ENCODE measurements at regions not wholly inside any gene's neighbourhood (a gene's known extent, or its start where the extent isn't known, plus 50 kb on each side); places are given as distances from the start of the nearest gene placed in this dataset.

DNA sequence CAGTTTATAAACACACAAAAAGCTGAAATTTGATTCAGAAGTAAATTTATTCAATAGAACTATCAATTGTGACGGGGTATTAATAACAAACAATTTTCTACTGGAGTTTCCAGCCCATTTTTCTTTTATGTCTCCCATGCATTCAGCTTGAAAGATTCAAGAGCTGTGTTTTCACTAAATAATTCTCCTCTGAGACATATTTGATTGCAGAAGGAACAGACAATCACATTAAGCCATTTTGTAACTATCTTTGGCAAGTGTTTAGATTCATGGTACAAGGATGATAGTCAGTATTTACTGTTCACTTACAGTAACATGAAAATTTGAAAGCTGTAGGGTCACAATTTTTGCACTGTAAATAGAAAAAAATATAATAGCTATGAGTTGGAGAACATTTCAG is 198.4 kb upstream of the TACR3 start:
- intact Hi-C loops (cut with micrococcal nuclease) = no loop called here
- no peak overlapping the region for H3K4me3 Mint-ChIP-seq
- no peak for DNase-seq (ENCODE audit: low spot score)
- H3K27ac Mint-ChIP-seq = no peak overlapping the region
- H3K27me3 Mint-ChIP-seq (ENCODE audit: insufficient read depth) = no peaks in the 10 kb centered on the region
- H3K4me1 Mint-ChIP-seq (ENCODE audit: low read depth) = no peaks in the 10 kb centered on the region
- H3K9me3 Mint-ChIP-seq = no peaks in the 10 kb centered on the region
- no peaks in the 10 kb centered on the region for H3K36me3 Mint-ChIP-seq (ENCODE audit: low read depth)

DNA sequence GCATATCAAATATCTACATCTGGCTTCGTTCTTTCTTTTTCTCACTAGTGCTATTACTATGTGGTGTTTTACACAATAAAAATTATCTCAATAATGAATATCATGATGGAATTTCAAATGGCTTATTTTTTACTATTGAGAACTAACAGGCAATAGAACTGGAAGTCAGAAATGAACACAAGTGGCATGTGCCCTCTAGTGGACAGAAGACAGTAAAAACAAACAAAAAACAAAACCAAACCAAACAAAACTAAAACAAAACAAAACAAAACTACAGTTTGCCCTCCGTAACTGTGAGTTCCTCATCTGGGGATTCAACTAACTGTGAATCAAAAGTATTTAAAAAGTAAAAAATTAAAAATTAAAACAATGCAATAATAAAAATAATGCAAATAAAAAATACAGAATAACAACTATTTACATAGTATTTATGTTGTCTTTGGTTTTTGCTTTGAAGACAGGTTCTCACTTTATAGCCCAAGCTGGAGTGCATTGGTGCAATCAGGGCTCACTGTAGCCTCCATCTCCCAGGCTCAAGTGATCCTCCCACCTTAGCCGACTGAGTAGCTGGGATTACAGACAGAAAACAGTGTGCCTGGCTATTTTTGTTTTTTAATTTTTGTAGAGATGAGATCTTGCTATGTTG is 195.6 kb upstream of the TACR3 start:
- DNase-seq (ENCODE audit: low spot score) = no peak
- Mint-ChIP-seq H3K36me3 (ENCODE audit: low read depth) (no peaks in the 10 kb centered on the region), H3K27me3 (ENCODE audit: insufficient read depth) (no peaks in the 10 kb centered on the region), H3K27ac (no peak overlapping the region), H3K9me3 (no peaks in the 10 kb centered on the region), H3K4me3 (no peak overlapping the region), H3K4me1 (ENCODE audit: low read depth) (no peaks in the 10 kb centered on the region)
- intact Hi-C loops (cut with micrococcal nuclease) = no loop called here

DNA sequence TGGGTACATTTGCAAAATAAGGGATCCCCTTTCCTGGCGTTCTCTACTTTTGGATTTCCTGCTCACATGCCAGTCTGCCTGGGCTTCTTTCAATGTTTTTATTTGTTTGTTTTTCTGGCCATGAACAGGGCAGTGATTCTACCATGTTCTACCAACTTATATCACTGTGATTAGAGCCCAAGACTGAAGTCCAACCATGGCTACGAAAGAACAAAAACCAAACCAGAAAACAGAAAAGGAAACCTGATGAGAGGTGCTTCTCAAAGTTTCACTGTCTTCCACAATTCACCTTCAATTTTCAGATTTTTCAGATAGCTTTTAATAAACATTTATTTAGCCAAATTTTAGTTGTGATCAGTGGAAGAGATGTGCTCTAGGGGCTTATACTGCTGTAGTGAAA is 187.6 kb upstream of the TACR3 start:
- no peaks in the 10 kb centered on the region for H3K27me3 Mint-ChIP-seq (ENCODE audit: insufficient read depth)
- H3K4me3 Mint-ChIP-seq = no peak overlapping the region
- H3K9me3 Mint-ChIP-seq = no peaks in the 10 kb centered on the region
- DNase-seq (ENCODE audit: low spot score) = no peak
- intact Hi-C loops (cut with micrococcal nuclease) = no loop called here
- H3K36me3 Mint-ChIP-seq (ENCODE audit: low read depth) = no peaks in the 10 kb centered on the region
- no peaks in the 10 kb centered on the region for H3K4me1 Mint-ChIP-seq (ENCODE audit: low read depth)
- H3K27ac Mint-ChIP-seq = no peak overlapping the region

DNA sequence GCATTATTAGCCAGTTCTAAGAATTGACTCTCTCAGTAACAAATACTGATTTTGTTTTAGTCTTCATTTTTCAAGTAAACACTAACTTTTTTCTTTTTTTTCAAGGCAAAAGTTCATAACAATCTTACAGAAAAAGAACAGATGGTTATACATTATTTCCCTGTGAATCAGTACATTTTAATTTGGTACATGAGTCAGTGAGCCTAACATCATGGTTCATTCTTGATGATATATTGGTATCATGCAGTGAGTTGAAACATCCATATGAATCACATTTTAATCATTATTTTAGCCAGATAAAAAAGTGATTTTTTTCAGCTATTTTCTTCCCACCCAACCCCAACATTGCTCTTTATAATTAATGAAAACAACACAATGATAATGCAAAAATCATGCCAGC is 184.3 kb upstream of the TACR3 start:
- Mint-ChIP-seq H3K36me3 (ENCODE audit: low read depth) (no peaks in the 10 kb centered on the region), H3K27me3 (ENCODE audit: insufficient read depth) (no peaks in the 10 kb centered on the region), H3K4me1 (ENCODE audit: low read depth) (no peaks in the 10 kb centered on the region), H3K4me3 (no peak overlapping the region), H3K27ac (no peak overlapping the region), H3K9me3 (no peaks in the 10 kb centered on the region)
- intact Hi-C loops (cut with micrococcal nuclease) = no loop called here
- DNase-seq (ENCODE audit: low spot score) = no peak

DNA sequence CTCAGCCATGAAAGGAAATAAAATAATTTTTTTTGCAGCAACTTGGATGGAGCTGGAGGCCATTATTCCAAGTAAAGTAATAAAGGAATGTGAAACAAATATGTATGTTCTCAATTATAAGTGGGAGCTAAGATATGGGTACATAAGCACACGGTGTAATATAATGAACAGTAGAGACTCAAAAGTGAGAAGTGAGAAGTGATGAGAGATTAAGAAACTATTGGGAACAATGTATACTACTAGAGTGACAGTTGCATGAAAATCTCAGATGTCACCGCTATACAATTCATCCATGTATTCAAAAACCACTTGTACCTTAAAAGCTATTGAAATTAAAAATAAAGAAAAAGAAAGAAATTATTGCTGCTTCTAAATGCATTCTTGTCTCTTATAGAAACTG is 182.9 kb upstream of the TACR3 start:
- intact Hi-C loops (cut with micrococcal nuclease) = no loop called here
- H3K27me3 Mint-ChIP-seq (ENCODE audit: insufficient read depth) = no peaks in the 10 kb centered on the region

DNA sequence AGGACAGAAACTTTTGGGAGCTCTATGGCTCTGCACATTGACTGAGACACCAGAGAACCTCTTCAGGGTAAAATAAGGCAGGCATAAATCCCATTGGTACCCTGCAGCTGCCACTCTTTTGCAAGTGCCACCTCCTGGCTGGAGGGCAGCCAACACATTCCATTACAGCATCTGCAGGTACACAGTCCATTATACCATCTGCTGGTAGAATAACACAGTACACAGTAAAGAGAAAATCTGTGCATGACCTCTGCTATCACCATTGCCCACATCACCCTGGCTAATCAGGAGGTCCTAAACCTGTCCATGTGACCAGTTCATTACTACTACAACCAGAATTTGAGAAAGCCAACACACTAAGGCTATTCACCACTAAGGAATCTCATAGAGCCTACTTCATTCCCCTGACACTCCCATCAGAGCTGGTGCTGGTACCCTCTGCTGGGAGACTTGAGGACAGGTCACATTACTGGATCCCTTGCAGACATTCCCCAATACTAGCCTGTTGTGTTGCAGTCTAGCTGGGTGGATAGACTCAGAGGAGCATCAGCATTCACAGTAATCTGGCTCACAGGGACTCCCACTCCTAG is 176.2 kb upstream of the TACR3 start:
- intact Hi-C loops (cut with micrococcal nuclease) = no loop called here
- Mint-ChIP-seq H3K4me1 (ENCODE audit: low read depth) (no peaks in the 10 kb centered on the region), H3K4me3 (no peak overlapping the region), H3K36me3 (ENCODE audit: low read depth) (no peaks in the 10 kb centered on the region), H3K27ac (no peak overlapping the region), H3K27me3 (ENCODE audit: insufficient read depth) (no peaks in the 10 kb centered on the region), H3K9me3 (no peaks in the 10 kb centered on the region)
- DNase-seq (ENCODE audit: low spot score) = no peak

More for the DNA sequence above, 182.9 kb upstream of the TACR3 start:
- Mint-ChIP-seq H3K9me3 (no peaks in the 10 kb centered on the region), H3K4me1 (ENCODE audit: low read depth) (no peaks in the 10 kb centered on the region), H3K36me3 (ENCODE audit: low read depth) (no peaks in the 10 kb centered on the region), H3K27ac (no peak overlapping the region), H3K4me3 (no peak overlapping the region)
- DNase-seq (ENCODE audit: low spot score) = no peak

DNA sequence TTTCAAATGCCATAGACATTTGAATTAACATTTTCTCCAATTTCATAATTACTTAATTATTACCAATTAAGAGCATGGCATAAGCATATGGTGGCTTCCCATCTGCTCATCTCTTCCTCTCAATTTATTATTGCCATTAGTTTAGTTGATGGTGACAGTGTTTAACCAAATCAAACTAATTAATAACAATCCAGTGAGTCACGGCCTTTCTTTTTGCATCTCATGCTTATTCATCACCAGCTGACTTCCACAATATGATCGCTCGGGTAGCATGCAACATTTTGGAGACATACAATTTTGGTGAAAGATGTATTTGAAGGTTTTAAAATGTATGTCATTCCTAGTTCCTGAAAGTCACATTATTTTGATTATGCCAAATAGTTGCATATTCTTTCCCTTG is 172.8 kb upstream of the TACR3 start:
- H3K36me3 Mint-ChIP-seq (ENCODE audit: low read depth) = no peaks in the 10 kb centered on the region
- H3K4me3 Mint-ChIP-seq = no peak overlapping the region
- H3K9me3 Mint-ChIP-seq = peaks cover 4% of the 10 kb centered on the region
- intact Hi-C loops (cut with micrococcal nuclease) = no loop called here
- DNase-seq (ENCODE audit: low spot score) = no peak
- H3K27ac Mint-ChIP-seq = no peak overlapping the region
- H3K4me1 Mint-ChIP-seq (ENCODE audit: low read depth) = no peaks in the 10 kb centered on the region
- H3K27me3 Mint-ChIP-seq (ENCODE audit: insufficient read depth) = no peaks in the 10 kb centered on the region

DNA sequence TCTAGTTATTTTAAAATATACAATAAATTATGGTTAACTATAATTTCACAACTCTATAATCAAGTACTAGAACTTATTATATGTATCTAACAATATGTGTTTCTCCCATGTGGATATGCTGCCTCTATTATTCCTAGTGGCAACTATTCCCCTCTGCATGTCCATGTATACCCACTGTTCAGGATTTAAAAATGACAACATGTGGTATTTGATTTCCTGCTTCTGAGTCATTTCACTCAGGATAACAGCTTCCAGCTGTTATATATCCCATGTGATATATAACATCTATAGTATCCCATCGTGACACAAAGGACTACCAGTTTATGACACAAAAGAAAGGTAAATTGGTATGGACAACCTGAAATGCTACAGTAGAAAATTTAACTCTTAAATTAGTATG is 167.4 kb upstream of the TACR3 start:
- intact Hi-C loops (cut with micrococcal nuclease) = no loop called here
- DNase-seq (ENCODE audit: low spot score) = no peak
- Mint-ChIP-seq H3K4me3 (no peak overlapping the region), H3K4me1 (ENCODE audit: low read depth) (no peaks in the 10 kb centered on the region), H3K27me3 (ENCODE audit: insufficient read depth) (no peaks in the 10 kb centered on the region), H3K9me3 (peaks cover 4% of the 10 kb centered on the region), H3K27ac (no peak overlapping the region), H3K36me3 (ENCODE audit: low read depth) (no peaks in the 10 kb centered on the region)

DNA sequence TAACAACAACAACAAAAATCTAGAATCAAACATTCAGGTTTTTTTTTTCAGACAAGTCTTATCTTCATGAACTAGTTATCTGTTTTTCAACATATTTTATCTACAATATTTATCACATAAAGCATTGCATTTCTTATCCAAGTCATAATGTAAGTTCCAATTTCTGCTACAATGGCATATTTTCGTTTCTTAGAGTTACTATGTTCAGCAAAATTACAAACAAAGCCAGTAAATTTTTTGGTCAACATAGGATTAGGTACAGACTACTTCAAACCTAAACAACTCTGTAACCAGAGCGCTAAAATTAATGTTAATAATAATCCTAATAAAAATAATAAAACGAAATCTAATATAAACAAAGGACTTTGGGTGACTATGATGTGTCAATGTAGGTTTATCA is 165.4 kb upstream of the TACR3 start:
- no peak overlapping the region for H3K4me3 Mint-ChIP-seq
- H3K36me3 Mint-ChIP-seq (ENCODE audit: low read depth) = no peaks in the 10 kb centered on the region
- peaks cover 4% of the 10 kb centered on the region for H3K9me3 Mint-ChIP-seq
- H3K4me1 Mint-ChIP-seq (ENCODE audit: low read depth) = no peaks in the 10 kb centered on the region
- H3K27ac Mint-ChIP-seq = no peak overlapping the region
- intact Hi-C loops (cut with micrococcal nuclease) = no loop called here
- DNase-seq (ENCODE audit: low spot score) = no peak
- H3K27me3 Mint-ChIP-seq (ENCODE audit: insufficient read depth) = no peaks in the 10 kb centered on the region

DNA sequence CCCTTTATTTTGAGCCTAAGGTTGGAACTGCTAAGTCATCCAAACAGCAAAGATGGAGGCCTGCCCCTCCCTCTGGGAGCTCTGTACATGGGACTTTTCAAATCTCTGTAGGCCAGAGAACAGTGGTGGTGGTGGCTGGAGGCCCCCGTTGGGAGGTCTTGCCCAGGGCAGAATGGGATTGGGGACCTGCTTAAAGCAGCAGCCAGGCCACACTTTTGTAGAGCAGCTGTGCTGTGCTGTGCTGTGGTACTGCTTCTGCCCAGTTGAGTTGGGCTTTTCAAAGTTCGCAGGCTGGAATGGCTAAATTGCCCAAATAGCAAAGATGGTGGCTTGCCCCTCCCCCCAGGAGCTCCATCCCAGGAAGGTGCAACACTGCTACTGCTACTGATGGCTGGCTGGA is 147.5 kb upstream of the TACR3 start:
- no peaks in the 10 kb centered on the region for H3K4me1 Mint-ChIP-seq (ENCODE audit: low read depth)
- no peak for DNase-seq (ENCODE audit: low spot score)
- intact Hi-C loops (cut with micrococcal nuclease) = no loop called here
- H3K4me3 Mint-ChIP-seq = no peak overlapping the region
- H3K9me3 Mint-ChIP-seq = peaks cover 5% of the 10 kb centered on the region
- H3K27me3 Mint-ChIP-seq (ENCODE audit: insufficient read depth) = no peaks in the 10 kb centered on the region
- no peaks in the 10 kb centered on the region for H3K36me3 Mint-ChIP-seq (ENCODE audit: low read depth)
- H3K27ac Mint-ChIP-seq = no peak overlapping the region

DNA sequence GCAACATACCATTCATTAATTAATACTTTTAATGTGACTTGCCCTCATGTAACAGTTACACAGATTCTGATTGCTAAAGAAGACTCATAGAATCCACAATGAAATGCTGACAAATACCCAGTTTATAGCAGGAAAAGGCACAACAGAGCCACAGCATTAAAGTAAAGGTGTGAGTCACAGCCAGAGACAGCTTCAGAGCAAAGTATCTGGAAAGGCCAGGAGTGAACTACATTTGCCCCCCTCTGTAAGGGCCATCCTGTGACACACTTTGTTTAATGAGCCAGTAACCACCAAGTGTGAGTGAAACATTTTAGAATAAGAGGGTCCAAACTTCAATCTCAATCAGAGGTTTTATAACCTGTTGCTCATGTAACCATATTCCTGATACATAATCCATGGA is 133.8 kb upstream of the TACR3 start:
- H3K27me3 Mint-ChIP-seq (ENCODE audit: insufficient read depth) = no peaks in the 10 kb centered on the region
- intact Hi-C loops (cut with micrococcal nuclease) = no loop called here
- H3K9me3 Mint-ChIP-seq = peaks cover 11% of the 10 kb centered on the region
- no peak for DNase-seq (ENCODE audit: low spot score)
- no peaks in the 10 kb centered on the region for H3K4me1 Mint-ChIP-seq (ENCODE audit: low read depth)
- no peak overlapping the region for H3K27ac Mint-ChIP-seq
- no peaks in the 10 kb centered on the region for H3K36me3 Mint-ChIP-seq (ENCODE audit: low read depth)
- no peak overlapping the region for H3K4me3 Mint-ChIP-seq

DNA sequence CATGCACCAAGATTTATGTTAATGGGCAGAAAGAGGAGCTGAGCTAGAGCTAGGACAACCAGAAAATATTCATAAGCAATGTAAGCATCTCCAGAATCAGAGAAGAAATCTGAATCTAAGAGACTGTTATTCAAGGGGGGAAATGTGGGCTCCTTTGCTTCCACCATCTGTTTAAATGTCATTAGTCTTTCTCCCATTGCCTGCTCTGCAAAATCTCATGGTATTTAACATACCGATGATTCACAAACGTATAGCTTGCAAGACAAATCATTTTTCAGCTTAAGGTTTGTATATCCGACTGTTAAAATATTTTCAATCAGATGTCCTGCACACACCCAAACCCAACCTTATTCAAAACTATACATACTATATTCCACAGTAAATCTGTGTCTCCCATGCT is 133.4 kb upstream of the TACR3 start:
- no peaks in the 10 kb centered on the region for H3K4me1 Mint-ChIP-seq (ENCODE audit: low read depth)

DNA sequence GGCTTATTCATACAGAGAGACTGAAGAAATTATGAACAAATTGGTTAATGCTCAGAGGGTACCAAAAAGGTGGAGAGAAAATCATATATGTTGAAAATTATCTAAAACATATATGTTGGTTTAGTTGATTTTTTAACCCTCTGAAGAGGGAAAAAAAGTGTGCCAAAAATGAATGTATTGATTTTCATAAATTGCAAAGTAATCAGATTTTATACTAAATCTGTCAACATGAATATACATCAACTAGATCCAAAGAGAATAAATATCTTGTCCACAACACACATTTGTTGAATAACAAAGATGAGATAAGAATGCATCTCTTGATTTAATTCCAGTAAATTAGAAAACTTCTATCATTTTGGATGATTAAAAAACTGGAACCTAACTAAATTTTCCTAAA is 125.3 kb upstream of the TACR3 start:
- Mint-ChIP-seq H3K27ac (no peak overlapping the region), H3K27me3 (ENCODE audit: insufficient read depth) (no peaks in the 10 kb centered on the region), H3K4me1 (ENCODE audit: low read depth) (no peaks in the 10 kb centered on the region), H3K4me3 (no peak overlapping the region), H3K9me3 (peaks cover 21% of the 10 kb centered on the region), H3K36me3 (ENCODE audit: low read depth) (no peaks in the 10 kb centered on the region)
- intact Hi-C loops (cut with micrococcal nuclease) = no loop called here
- no peak for DNase-seq (ENCODE audit: low spot score)

More for the DNA sequence above, 133.4 kb upstream of the TACR3 start:
- no peak overlapping the region for H3K27ac Mint-ChIP-seq
- H3K27me3 Mint-ChIP-seq (ENCODE audit: insufficient read depth) = no peaks in the 10 kb centered on the region
- H3K9me3 Mint-ChIP-seq = peaks cover 14% of the 10 kb centered on the region
- intact Hi-C loops (cut with micrococcal nuclease) = no loop called here
- no peak for DNase-seq (ENCODE audit: low spot score)
- H3K4me3 Mint-ChIP-seq = no peak overlapping the region
- H3K36me3 Mint-ChIP-seq (ENCODE audit: low read depth) = no peaks in the 10 kb centered on the region

Data from activated T-helper 1 cell treated with anti-CD3 and anti-CD28 coated beads, Interleukin-12 subunit alpha, Interleukin-12 subunit beta, Interleukin-2, Interleukin-4 antibody, amounts not matched to agents 30 ng/mL and 10 ng/mL and 1 ng/mL, durations not matched to agents 14 hours and 24 hours and 36 hours (primary cell).